Fibroblast of skin of scalp (primary cell): ENCODE measurements at regions not wholly inside any gene's neighbourhood (a gene's known extent, or its start where the extent isn't known, plus 50 kb on each side); places are given as distances from the start of the nearest gene placed in this dataset.

Experiments
- DNase-seq: peaks from one replicate; pipeline ENCODE4 v3.0.0-alpha.2; 2013

DNA sequence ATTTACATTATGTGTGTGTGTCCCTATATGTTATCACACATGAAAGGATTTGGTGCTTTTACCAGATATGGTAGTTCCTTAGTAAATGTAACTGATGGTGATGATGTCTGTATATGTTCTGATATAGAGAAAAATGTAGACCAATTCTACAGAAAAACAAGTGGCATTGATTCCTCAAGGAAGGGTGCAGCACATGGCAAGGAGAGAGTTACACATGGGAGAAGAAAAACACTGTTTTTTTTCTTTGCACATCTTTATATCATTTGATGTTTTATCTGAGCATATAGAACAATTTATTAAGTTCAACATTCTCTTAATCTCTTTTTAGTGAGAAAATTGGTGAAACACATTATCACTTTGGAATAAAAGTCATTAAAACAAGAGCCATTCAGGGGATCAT lies 535.0 kb upstream of the KLF4 start:
- no peak for DNase-seq

DNA sequence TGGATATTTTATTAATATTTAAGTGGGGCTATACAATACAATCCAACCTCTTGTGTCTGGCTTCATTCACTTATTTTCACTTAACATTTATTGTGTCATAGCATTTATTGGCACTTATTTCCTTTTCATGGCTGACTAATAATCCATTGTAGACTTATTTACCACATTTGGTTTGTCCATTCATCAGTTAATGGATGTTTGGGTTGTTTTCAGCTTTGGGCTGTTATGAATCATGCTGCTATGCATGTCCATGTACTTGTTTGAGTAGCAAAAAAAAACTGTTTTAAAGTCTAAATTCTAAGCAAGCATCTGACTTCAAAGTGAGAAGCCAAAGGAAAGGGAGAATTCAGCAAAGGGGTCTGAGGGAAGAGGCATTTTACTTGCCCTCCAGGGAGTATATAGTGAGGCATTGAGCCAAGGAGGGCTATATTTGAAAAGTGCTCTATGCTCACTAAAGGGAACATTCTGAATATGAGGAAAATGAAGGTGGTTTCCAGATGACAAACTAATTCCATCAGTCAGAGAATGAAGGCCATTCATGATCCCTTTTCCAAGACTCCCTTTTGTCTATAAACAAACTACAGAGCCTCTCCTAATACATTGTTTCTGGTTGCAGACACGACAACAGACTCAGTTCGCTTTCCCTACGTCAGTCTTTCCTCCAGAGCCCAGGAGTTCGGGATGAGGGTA lies 532.8 kb upstream of the KLF4 start:
- DNase-seq, result no peak

DNA sequence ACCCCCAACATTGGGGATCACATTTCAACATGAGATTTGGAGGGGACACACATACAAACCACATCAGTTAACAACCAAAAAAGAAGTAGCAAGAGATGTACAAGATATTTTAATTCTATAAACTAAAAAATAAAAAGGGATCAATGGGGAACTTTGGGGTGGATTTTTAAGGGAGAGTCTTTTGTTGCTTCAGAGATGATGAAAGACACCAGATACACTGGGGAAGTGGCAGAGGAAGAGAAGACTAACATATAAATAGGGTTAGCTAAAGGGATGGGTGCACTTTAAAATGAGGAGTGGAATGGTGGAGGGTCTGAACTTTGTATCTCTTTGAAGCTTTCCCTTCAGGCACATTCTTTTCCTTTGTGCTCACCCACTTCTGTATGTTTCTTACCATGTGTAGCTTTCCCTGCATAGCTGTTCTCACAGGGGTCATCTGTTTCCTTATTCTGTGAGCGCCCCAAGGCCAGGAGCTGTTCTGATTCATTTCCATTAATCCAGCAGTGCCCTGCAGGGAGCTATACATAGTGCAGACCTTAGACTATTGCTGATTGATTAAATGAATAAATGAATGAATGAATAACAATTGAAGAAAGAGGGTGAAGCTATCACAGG lies 531.6 kb upstream of the KLF4 start:
- DNase-seq, result no peak

DNA sequence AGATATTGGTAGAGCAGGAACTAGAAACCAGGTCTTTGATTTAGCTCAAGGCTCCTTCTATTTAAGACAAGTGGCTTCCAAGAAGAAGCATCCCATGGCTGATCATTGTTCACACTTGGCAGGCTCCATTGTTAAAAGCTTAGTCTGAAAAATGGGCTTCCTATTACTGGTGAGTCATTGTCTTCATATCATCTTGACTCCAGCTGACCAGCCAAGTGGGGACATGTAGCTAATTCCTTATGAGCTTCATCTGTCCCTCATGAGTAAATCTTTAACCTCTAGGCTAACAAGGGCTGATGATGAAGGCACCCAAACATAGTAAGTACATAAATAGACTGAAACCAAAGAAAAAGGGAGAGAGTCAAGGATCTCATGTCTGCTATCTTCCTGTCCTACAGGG lies 530.3 kb upstream of the KLF4 start:
- DNase-seq, result no peak

DNA sequence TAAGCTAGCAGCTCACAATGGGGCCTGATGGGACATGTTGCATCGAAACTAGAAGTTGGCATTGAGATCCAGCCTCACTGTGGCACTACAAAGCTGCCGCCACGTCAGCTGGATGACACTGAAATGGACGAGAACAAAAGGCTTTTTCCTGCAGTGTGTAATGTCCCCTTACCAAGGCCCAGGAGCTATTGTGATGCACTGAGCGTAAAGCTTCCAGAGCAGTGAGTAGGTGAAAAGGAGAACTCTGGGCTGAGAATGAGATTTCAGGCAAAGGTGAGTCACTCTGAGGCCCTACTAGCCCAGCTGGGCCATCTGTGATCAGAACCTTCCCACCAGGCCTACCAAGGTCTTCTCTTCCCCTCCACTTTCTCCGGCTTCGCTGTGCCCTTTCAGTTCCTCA lies 528.1 kb upstream of the KLF4 start:
- DNase-seq, result no peak

DNA sequence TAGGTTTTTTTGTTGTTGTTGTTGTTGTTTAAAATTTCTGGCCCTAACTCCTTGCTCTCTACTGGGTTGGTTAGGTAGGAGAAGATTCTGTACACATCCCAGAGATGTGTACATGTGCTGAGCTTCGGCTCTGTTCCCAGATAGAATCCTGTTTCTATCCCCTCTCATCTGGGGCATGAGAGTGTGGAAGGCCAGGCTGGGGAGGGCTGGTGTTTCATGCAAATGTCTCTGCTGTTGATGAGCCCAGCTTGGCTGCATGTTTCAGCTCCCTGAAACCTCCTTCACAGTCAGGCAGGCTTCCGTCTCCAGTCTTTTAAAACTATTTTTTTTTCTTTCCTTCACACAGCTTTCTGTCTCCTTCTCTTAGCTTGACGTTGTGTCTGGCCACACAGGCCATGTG lies 526.9 kb upstream of the KLF4 start:
- DNase-seq, result no peak

DNA sequence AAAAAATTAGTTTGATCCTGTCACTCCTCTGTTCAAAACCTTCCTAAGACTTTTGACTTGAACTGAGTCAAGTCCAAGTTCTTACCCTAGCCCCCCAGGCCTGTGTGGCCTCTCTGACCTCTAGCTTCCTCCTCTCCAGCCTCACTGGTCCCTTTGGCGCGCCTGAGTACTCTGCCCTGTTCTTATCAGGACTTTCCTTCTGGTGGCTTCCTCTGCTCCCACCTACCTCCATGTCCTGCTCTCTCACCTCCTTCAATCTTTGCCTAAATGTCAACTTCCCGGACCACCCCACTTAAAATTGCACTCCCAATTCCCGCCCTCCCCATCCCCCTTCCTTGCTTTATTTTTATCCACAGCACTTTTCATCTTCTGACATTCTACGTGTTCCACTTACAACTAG lies 526.1 kb upstream of the KLF4 start:
- no peak for DNase-seq

DNA sequence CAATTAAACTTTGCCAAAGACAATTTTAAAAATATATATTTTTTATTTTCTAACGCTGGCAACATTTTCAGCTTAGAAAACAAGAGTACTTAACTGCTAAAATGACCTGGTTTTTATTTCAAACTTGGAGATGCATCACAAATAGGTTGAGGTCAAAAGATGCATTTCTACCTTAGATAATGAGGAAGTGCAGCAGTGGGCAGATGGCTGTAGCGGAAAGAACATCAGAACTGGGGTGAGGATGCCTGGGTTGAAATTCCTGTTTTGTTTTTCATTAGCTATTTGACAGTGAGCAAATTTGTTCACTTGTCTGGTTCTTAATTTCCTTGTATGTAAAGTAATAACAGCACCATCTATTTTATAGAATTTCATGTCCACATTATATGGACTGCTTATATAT lies 524.8 kb upstream of the KLF4 start:
- DNase-seq, result no peak

DNA sequence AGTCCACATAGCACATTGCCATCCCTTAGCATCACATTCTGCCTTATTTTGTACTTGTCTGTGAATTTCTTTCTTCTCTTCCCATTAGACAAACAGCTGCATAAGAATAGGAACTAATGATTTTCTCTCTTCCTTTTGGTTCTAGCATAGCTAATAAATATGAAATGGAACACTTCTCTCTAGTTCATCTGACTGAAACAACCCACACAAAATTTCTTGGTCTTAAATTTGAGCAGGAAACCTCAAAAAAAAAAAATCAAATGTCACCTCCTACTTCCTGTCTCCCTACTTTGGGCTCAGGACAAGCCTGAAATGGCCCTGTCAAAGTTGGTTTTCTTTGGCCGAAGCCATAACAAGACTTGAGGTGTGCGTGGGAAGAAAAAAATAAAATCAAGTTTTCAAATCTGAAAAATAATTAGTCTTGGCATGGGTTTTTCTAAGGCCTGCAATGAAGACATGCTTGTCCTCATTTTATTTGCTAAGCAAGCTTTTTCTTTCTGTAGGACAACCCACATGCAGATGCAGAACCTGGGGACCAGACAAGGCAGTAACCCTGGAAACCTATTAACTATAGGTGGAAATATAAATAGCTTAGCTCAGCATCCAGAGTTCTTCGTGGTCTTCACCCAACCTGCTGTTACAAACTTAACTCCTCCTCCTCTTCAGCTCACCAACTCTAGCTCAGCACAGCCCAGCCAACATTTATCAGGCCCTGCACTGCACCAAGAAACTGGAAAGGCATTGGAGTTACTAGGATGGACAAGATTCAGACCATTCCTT lies 523.5 kb upstream of the KLF4 start:
- DNase-seq, result no peak

DNA sequence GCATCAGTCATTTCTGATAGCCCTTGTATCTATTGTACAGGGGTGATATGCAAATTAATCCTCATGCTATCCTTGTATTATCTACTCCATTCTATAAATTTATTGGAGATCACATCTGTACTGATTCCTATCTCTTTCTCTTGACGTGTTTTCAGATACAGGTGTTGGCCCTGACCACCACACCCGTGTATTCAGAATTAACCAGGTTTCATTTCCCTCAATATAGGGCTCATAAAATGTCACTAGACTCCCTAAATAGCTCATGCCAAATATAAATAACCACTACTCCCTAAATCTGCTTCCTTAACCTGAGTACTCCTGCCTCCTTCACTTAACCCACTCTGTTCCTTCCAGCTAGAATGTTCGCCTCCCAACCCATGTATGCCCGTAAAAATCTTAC lies 522.8 kb upstream of the KLF4 start:
- DNase-seq, result no peak

DNA sequence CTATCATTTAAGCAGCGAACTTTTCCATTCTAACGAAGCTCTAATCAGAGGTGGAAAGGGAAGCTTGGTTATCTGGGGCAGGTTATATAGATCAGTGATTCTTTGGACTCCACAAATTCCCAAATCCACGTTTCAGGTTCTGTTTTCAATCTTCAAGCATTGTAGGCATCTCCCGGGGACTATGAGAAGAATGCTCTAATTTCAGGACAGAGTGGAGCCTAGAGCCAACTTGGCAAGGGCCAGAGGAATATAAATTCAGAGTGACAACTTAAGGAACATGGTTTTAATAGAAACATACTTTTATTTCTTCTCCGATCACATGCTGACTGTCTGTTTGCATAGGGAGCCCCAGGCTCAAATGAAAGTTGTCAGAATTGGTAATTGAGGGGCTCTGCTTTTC lies 514.0 kb upstream of the KLF4 start:
- DNase-seq, result no peak

DNA sequence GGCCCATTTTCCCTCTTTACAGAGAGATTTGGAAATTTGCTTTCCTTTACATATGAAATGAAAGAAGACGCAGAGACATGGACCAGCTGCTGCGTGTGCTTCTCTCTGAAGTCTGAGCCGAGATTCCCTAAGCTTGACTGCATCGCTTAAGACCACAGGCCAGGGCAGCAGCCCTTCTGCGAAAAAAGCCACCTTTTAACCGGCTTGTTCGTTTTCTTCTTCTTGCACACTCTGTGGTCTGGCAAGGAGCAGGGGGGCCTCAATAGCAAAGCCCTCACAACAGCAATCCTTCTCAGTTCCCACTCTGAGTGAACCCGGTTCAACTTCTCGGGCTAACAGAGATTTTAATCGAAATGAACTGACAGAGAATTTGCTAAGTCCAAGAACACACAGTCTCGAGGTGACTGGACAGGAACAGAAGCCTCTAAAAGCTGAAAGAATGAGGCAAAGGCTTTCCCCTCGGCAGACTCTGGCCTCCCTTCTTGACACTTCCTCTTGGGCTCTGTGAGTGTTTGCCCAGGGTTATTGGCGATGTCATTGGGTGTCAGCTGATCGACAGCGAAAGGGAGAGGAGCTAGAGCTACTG lies 512.9 kb upstream of the KLF4 start:
- DNase-seq, result peak; percentile 38

DNA sequence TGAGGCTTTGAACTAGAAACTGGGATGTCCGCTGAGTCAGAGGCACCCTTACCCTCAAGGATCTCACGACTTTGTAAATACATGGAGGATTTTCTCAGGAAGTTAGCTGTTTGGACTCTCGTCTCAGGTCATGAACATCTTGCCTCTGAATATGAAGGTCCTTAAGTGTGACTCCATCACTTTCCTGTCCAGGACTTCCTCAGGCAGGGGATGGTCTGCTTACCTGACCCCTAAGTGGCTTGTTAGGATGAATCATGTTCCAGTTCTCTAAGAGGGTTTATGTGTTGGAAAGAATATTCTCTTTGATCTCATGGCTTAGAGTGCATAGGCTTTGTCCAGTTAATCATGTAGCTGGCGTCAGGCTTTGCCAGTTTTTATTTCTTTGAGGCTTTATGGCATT lies 511.7 kb upstream of the KLF4 start:
- DNase-seq, result no peak

DNA sequence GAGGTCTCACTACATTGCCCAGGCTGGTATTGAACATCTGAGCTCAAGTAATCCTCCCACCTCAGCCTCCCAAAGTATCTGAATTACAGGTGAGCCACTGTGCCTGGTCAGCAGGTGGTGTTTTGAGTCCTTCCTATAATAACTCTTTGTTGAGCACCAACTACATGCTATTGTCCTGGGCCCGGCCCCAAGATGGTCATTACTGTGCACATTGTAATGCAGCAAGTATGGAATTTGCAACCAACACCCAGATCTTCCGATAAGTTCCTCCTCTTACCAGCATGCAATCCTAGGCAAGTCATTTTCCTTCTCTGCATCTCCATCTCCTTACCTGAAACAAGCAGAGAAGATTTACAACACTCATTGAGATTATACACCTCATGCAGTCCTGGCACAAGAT lies 510.3 kb upstream of the KLF4 start:
- DNase-seq, result no peak

DNA sequence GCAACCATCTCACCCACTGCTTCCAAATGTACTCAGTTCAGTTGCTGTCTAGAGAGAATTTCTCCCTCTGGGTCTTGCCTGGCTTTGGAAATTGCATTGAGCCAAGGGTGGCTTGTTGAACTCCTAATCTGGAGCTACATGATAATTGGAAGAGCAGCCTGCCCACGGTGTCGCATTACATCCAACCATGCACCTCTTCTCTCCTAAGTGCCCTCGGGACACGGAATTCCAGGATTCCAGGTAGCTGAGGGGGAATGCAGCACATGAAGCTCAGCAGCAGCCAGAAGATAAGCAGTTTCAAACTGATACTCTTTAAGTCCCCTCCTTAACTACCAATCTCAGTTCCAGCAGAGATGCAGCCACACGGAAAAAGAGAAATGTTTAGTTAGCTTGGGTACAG lies 509.4 kb upstream of the KLF4 start:
- DNase-seq, result no peak

DNA sequence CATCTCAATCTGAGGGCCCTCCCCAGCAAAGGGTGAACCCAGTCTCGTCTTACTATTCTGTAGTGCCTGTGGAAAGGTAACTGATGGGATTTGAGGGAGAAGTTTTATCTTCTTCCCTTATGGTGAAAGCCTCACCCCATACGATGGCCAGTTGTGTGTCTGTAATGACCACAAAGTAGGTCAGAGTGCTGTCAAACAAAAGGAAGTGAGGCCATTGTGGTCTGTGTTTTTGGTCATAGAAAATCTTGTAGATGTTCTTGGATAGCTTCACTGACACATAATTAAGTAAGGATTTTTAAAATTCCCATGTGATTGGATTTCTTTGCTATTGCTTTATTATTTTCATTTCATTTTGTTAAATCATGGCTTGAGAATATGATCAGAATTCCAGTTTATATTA lies 505.1 kb upstream of the KLF4 start:
- peak; percentile 29 for DNase-seq

DNA sequence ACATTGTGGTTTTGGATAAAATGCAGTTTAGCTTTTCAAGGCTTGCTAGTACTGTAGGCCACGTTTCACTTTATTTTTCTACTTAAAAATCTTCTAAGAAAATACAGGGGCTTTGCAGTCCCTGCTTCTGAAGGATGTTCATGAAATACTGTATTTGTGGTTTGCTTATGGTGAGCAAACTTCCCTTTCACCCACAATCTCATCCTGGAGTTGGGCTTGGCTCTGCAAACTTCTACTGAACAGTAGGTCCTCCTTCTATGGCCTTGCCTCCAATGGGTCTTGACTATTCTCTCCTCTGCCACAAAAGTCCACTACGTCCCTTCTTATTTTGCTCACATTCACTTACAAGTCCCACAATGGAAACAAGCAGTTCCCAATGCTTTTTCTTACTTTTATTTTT lies 502.7 kb upstream of the KLF4 start:
- DNase-seq, result no peak

DNA sequence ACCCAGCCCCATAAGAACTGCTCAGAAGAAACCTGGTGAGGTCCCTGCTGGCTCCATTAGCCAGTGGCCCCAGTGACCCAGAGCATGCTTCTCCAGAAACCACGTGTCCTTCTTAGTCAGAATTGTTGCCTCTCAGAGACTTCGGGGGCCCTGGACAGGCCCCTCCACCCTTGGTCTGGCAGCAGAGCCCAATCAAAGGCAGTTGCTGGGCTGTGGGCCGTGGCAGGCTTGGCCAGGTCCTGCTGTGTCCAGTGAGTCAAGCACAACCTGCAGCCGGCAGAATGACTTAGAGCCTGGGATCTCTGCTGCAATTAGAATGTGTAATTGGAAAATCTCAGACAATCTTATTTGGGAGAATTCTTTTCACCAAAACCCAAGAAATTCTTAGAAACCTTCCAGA lies 502.0 kb upstream of the KLF4 start:
- no peak for DNase-seq

DNA sequence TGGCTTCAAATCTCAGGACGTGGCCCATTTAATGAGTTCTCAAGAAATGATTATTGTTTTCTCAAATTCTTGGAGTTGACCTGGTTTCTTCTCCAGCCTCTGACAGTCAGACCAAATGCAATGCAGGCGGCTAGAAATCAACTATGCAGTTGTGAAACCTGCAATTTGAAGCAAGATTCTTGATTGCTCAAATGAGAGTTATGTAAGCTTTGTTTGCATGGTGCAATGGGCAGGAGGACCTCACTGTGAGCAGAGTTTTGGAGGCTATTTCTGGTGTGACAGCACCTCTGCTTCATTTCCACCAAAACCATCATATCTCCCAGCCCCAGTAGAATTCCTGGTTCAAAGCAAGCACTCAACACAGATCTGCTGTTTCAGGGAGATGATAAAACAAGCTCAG lies 500.0 kb upstream of the KLF4 start:
- DNase-seq, result no peak

DNA sequence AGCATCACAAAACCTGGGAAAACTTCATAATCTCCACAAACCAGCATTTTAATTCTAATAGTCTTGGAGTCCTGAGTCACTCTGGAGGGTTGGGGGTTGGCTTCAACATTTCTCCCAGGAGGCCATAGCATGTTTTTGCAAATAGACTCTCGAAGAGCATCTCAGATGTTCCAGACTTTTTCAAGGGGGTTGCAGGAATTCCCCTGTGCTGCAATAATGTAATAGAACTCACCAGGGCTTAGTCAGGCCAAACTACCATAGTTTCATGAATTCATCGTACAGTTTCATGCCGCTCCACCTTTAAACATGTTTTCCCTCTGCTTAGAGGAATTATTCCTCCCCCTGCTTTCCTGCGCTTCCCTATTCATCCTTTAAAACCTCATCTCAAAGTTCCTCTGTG lies 499.5 kb upstream of the KLF4 start:
- peak; percentile 50 for DNase-seq

DNA sequence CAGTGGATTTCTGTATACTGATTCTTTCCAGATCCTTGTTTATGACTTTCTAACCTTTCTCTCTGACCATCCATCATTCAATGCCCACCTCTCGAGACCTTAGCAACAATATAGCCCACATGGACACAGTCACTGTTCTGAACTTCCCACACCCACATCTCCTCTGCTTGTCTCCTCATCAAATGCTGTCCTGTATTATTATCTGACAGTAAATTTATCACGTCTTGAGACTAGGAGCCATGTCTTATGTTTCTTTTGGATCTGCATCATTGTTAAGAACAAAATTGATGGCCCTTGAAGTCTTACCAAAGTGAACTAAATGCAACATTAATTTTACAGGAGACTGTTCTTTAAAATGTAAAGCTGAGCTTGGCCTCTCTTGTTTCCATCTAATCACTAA lies 495.4 kb upstream of the KLF4 start:
- no peak for DNase-seq

DNA sequence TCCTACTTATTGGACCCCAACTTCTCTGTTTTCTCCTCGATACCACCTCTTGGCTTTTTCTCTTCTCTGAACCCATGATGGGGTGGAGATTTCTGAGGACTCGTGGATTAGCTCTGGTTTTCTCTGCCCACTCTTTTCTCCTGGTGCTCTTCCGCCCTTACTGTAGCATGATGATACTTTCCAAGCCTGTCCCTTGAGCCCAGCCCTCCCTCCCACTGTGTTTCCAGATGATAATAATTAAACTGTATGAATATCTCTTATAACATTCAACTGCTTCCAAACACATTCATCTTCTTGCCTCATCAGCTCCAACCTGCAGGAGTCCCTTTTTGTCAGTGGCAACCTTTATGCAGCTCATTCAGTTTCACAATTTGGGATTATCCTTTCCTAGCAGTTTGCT lies 494.2 kb upstream of the KLF4 start:
- DNase-seq, result peak; percentile 44

DNA sequence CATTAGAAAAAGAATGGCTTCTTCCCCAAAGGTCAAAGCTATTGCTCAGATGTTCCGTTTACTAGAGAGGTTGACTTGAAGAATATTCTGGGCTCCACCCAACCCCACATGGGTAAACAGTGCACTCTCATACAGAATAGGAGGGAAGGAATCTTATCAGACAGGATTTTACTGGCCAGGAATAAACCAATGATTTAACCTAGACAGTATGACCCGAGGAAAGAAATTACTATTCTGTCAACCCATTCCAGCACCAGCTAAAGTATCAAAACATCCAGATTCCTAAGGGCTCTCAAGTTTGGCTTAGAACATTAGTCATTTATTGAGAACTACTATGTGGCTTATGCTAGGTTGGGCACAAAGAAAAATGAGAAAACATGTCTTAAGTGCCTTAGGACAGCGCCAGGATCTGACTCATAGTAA lies 493.6 kb upstream of the KLF4 start:
- peak; percentile 76 for DNase-seq

DNA sequence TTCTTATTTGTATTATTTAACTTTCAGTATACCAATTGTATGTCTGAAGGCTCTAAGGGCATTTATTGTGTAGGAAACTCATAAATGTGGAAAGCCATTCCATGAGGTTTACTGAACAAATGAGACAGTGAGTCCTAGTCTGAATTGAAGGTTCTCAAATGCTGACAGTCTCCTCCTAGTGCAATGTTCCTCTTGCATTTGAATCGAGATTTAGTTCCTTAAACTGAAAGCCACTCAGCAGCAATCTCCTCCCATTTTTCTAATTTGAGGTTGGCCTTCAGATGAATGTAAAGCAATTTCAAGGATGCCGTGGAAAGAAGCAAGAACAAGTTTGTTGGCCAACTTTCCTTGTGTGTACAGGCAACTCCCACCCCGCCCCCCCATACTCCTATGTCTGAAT lies 493.2 kb upstream of the KLF4 start:
- no peak for DNase-seq
